GM19240 (cell line): ENCODE measurements at regions not wholly inside any gene's neighbourhood (a gene's known extent, or its start where the extent isn't known, plus 50 kb on each side); places are given as distances from the start of the nearest gene placed in this dataset.

Source experiments
- DNase-seq: peaks from one replicate; pipeline ENCODE4 v3.0.0; 2011; ENCODE audit warnings: low spot score; ENCODE audit not compliant: insufficient read length

GRCh38 chr18:45119876-45120275, 439.2 kb downstream of the SETBP1 start:
- no peak for DNase-seq

GRCh38 chr18:45121146-45121545, 440.5 kb downstream of the SETBP1 start:
- no peak for DNase-seq

GRCh38 chr18:45122506-45122905, 441.8 kb downstream of the SETBP1 start:
- no peak for DNase-seq

GRCh38 chr18:45127405-45127804, 446.7 kb downstream of the SETBP1 start:
- no peak for DNase-seq

- DNase-seq = no peak
Observed at GRCh38 chr18:45133276-45133675, 452.6 kb downstream of the SETBP1 start.

GRCh38 chr18:45136381-45137086, 455.8 kb downstream of the SETBP1 start:
- no peak for DNase-seq

GRCh38 chr18:45137087-45137419, 456.4 kb downstream of the SETBP1 start:
- no peak for DNase-seq

- DNase-seq = no peak
Observed at GRCh38 chr18:45139478-45139877, 458.8 kb downstream of the SETBP1 start.

GRCh38 chr18:45142868-45143267, 462.2 kb downstream of the SETBP1 start:
- DNase-seq = no peak

GRCh38 chr18:45149712-45150111, 465.6 kb upstream of the SLC14A2 start:
- no peak for DNase-seq

GRCh38 chr18:45151645-45152044, 463.6 kb upstream of the SLC14A2 start:
- DNase-seq = no peak

GRCh38 chr18:45155526-45155925, 459.8 kb upstream of the SLC14A2 start:
- DNase-seq = no peak

GRCh38 chr18:45156946-45157345, 458.3 kb upstream of the SLC14A2 start:
- no peak for DNase-seq

GRCh38 chr18:45157576-45157975, 457.7 kb upstream of the SLC14A2 start:
- no peak for DNase-seq

GRCh38 chr18:45161850-45162249, 453.4 kb upstream of the SLC14A2 start:
- DNase-seq = peak; percentile 2

GRCh38 chr18:45163871-45164270, 451.4 kb upstream of the SLC14A2 start:
- DNase-seq = no peak

- DNase-seq = no peak
Observed at GRCh38 chr18:45164551-45164950, 450.7 kb upstream of the SLC14A2 start.

GRCh38 chr18:45165176-45165713, 450.0 kb upstream of the SLC14A2 start:
- DNase-seq = no peak

GRCh38 chr18:45165871-45166270, 449.4 kb upstream of the SLC14A2 start:
- DNase-seq = no peak

- DNase-seq = no peak
Observed at GRCh38 chr18:45166341-45166835, 448.9 kb upstream of the SLC14A2 start.

- DNase-seq = no peak
Observed at GRCh38 chr18:45166836-45167551, 448.3 kb upstream of the SLC14A2 start.

GRCh38 chr18:45167631-45168280, 447.5 kb upstream of the SLC14A2 start:
- no peak for DNase-seq
